IPS DF 6.9 (cell line): ENCODE measurements at regions not wholly inside any gene's neighbourhood (a gene's known extent, or its start where the extent isn't known, plus 50 kb on each side); places are given as distances from the start of the nearest gene placed in this dataset.
A peak's percentile ranks its signal among the peaks of the same experiment; 100 is the strongest.
"Not testable (repeated sequence)": the region's sequence is repeated elsewhere in the genome, so short reads cannot be mapped to it uniquely, and the experiment has no call there.

Source experiments
- DNase-seq: peaks from one replicate; pipeline ENCODE4 v3.0.0-alpha.2; 2013; ENCODE audit warnings: low read depth, low spot score
- H3K27ac ChIP-seq: one replicate; pipeline ENCODE4 v1.5.1; 2013; ENCODE audit warnings: low read length, control low read depth
- H3K27me3 ChIP-seq: 2 replicates; pipeline ENCODE4 v1.6.1; 2013; ENCODE audit warnings: mild to moderate bottlenecking, low read length; ENCODE audit not compliant: control insufficient read depth, insufficient read depth
- H3K36me3 ChIP-seq: 2 replicates; pipeline ENCODE4 v1.6.1; 2013; ENCODE audit warnings: low read length; ENCODE audit not compliant: control insufficient read depth, insufficient read depth
- H3K4me1 ChIP-seq: 2 replicates; pipeline ENCODE4 v1.6.1; 2013; ENCODE audit warnings: low read length; ENCODE audit not compliant: control insufficient read depth, insufficient read depth
- H3K4me3 ChIP-seq: 2 replicates; pipeline ENCODE4 v1.5.1; 2013; ENCODE audit warnings: mild to moderate bottlenecking, low read length
- H3K9me3 ChIP-seq: 2 replicates; pipeline ENCODE4 v1.6.1; 2013; ENCODE audit warnings: low read length, inconsistent platforms; ENCODE audit not compliant: control insufficient read depth, insufficient read depth
- WGBS: extraction: QIAGEN DNeasy Blood & Tissue Kit; methylation state at CpG from one replicate; pipeline ENCODE4 v1.1.7; 2013; ENCODE audit warnings: mixed read lengths, missing lambda C conversion rate; ENCODE audit not compliant: insufficient read length, insufficient coverage; 5-methylcytosine and 5-hydroxymethylcytosine counted together

GRCh38 chr5:20335978-20336377 is 348.0 kb upstream of the CDH18 start:
- Histone ChIP-seq H3K9me3 (no peaks in the 10 kb centered on the region), H3K27me3 (no peaks in the 10 kb centered on the region), H3K27ac (no peak overlapping the region), H3K36me3 (no peaks in the 10 kb centered on the region), H3K4me3 (no peak overlapping the region), H3K4me1 (no peaks in the 10 kb centered on the region)
- DNase-seq, result no peak
- no CpG with 5 or more reads among the region's 2 CpGs for WGBS

- H3K36me3 ChIP-seq, result no peaks in the 10 kb centered on the region
- H3K9me3 ChIP-seq, result no peaks in the 10 kb centered on the region
Measured at GRCh38 chr5:20331826-20332225, 343.8 kb upstream of the CDH18 start.

DNA sequence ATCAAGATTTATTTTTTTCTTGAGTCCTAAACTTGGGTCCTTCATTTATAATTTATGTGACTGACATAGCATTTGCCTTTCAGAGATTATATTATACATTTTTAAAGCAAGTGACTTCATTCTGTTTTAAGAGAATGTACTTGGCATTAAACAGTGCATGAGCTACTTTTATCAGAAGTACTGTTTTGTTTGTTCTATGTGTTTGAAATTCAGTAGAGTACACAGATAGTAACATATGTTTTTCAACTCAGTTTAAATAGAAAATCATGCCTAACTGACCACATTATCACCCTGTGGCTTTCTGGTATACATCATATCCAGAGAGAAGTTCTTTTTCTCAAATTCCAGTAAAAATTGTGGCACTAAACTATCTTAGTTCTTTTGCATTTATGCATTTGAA is 335.3 kb upstream of the CDH18 start:
- DNase-seq, result no peak
- no peaks in the 10 kb centered on the region for H3K4me1 ChIP-seq
- H3K9me3 ChIP-seq, result no peaks in the 10 kb centered on the region
- H3K27ac ChIP-seq, result no peak overlapping the region
- H3K4me3 ChIP-seq, result no peak overlapping the region
- H3K36me3 ChIP-seq, result no peaks in the 10 kb centered on the region
- no peaks in the 10 kb centered on the region for H3K27me3 ChIP-seq

More at GRCh38 chr5:20331826-20332225, 343.8 kb upstream of the CDH18 start:
- DNase-seq, result no peak
- Histone ChIP-seq H3K4me1 (no peaks in the 10 kb centered on the region), H3K4me3 (no peak overlapping the region), H3K27me3 (no peaks in the 10 kb centered on the region), H3K27ac (no peak overlapping the region)
- WGBS, result no CpG with 5 or more reads among the region's 1 CpG

DNA sequence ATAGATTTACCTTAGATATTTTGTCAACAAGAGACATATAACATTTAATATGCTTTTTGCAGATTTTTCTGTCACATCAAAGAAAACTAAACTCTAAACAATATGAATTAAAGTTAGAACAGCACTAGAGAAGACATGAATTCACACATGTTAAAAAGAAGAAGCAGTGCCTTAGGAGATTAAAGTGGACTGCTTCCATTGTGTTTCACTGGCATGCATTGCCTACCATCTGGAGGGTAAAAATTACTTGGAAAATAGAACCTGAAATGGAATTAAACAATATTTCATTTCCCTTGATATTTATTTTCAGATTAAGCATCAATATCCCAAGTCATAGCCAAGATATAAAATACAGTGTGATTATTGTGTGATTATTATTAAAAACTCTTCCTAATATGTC is 319.4 kb upstream of the CDH18 start:
- Histone ChIP-seq H3K4me3 (no peak overlapping the region), H3K9me3 (no peaks in the 10 kb centered on the region), H3K27ac (no peak overlapping the region), H3K4me1 (no peaks in the 10 kb centered on the region), H3K36me3 (no peaks in the 10 kb centered on the region), H3K27me3 (no peaks in the 10 kb centered on the region)
- no peak for DNase-seq

DNA sequence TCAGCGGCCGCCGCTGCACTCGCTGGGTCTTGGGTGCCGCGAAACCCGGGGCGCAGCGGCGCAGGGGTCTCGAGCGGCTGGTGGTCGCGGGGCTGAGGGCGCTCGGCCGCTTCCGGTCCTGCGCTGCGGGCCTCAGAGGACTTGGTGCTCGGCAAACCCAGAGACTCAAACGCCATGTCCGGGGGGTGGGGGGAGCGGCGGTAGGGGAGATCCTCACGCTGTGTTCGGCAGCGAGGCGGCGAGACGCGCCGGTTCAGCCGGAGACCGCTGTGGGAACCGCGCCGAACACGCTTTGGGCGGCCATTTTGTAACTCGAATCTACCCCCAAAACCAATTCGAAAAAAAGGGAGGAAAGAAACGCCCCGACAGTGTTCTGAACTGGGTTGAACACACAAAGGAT is 317.5 kb upstream of the CDH18 start:
- no peak for DNase-seq
- H3K36me3 ChIP-seq, result no peaks in the 10 kb centered on the region
- no peaks in the 10 kb centered on the region for H3K9me3 ChIP-seq
- H3K4me1 ChIP-seq, result no peaks in the 10 kb centered on the region
- no peak overlapping the region for H3K4me3 ChIP-seq
- no CpG with 5 or more reads among the region's 44 CpGs for WGBS
- no peaks in the 10 kb centered on the region for H3K27me3 ChIP-seq
- no peak overlapping the region for H3K27ac ChIP-seq

DNA sequence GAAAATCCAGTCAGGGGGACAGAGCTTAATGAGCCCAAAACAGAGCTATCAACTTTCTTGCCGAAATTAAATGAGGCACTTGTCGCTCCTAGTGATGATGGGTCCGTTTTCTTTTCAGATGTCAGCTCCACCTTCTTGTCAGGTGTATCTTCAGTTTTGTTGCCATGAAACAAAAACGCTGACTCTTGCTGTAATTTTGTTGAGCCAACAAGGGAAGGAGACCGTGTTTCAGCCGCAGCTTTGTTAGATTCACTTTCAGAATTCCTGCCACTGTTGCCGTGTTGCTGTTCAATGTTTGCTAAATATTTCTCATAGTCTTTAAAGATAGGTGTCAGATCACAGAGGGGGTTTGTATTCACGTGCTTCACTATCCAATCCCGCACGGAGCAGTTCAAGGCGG is 316.6 kb upstream of the CDH18 start:
- not testable (repeated sequence) for H3K27ac ChIP-seq, H3K27me3 ChIP-seq, H3K9me3 ChIP-seq, H3K4me1 ChIP-seq, H3K4me3 ChIP-seq, DNase-seq, H3K36me3 ChIP-seq
- no CpG with 5 or more reads among the region's 11 CpGs for WGBS

DNA sequence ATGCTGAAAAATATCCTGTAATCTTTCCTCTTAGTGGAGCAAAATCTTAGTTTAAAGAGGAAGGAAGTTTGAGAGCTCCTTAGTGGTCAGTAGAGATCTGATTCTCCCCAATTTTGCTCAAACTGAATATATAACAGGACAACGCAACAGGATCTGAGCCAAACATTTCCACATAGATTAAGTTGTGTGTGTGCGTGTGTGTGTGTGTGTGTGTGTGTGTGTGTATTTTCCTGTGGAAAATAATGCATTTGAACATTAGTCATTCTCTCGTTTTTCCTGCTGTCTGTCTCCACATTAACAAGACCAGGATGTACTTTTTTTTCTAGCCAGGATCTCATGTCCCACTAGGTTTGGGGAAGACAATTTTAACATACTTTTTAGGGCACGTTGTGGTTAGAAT is 312.1 kb upstream of the CDH18 start:
- Histone ChIP-seq H3K4me1 (no peaks in the 10 kb centered on the region), H3K4me3 (no peak overlapping the region), H3K27me3 (no peaks in the 10 kb centered on the region), H3K9me3 (no peaks in the 10 kb centered on the region), H3K36me3 (no peaks in the 10 kb centered on the region), H3K27ac (no peak overlapping the region)
- no CpG with 5 or more reads among the region's 4 CpGs for WGBS
- DNase-seq, result no peak

- no peaks in the 10 kb centered on the region for H3K9me3 ChIP-seq
- no peaks in the 10 kb centered on the region for H3K4me1 ChIP-seq
- H3K27me3 ChIP-seq, result no peaks in the 10 kb centered on the region
- H3K4me3 ChIP-seq, result no peak overlapping the region
- DNase-seq, result no peak
- H3K27ac ChIP-seq, result no peak overlapping the region
- no peaks in the 10 kb centered on the region for H3K36me3 ChIP-seq
Measured at GRCh38 chr5:20294696-20295095, 306.7 kb upstream of the CDH18 start.

DNA sequence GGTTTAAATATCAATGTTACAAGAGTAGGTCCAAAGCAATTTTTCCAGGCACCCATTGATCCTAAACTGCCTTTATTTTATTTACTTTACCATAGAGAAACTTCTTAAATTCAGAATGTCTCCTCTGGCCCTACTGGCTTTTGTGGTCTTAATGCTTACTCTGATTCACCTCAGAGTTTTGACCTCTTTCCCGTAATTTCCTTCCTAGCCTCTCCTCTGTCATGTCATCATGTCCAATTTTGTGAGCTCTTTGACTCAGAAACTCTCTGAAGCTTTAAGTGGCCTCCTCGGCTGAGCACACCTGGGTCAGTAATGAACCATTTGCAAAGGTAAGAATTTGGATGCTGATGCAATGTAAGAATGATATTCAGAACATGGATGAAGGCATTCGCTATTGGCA is 303.8 kb upstream of the CDH18 start:
- no peak overlapping the region for H3K4me3 ChIP-seq
- no CpG with 5 or more reads among the region's 3 CpGs for WGBS
- H3K36me3 ChIP-seq, result no peaks in the 10 kb centered on the region
- H3K4me1 ChIP-seq, result no peaks in the 10 kb centered on the region
- no peak overlapping the region for H3K27ac ChIP-seq
- DNase-seq, result no peak
- H3K9me3 ChIP-seq, result no peaks in the 10 kb centered on the region
- H3K27me3 ChIP-seq, result no peaks in the 10 kb centered on the region

DNA sequence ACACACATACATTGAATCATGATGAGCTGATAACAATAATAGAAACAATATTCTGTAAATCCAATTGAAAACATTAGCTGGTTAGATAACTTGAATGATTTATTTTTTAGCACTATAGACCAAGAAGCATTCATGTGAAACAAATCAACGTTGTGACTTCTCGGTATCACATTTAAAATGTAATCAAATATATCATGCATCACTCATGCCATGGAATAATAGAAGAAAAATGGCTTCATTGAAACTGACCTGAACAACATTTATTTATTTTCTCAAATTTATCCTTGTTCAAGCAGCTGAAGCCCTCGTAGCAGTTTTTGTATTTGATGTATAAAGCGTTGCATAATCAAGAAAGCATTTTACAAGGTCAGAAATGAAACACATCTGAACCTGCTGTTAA is 299.6 kb upstream of the CDH18 start:
- DNase-seq, result no peak
- no peak overlapping the region for H3K4me3 ChIP-seq
- no peaks in the 10 kb centered on the region for H3K4me1 ChIP-seq
- no CpG with 5 or more reads among the region's 4 CpGs for whole genome bisulfite sequencing
- no peaks in the 10 kb centered on the region for H3K9me3 ChIP-seq
- H3K27ac ChIP-seq, result no peak overlapping the region
- no peaks in the 10 kb centered on the region for H3K36me3 ChIP-seq
- no peaks in the 10 kb centered on the region for H3K27me3 ChIP-seq

- Histone ChIP-seq H3K9me3 (no peaks in the 10 kb centered on the region), H3K27ac (no peak overlapping the region), H3K4me3 (no peak overlapping the region), H3K4me1 (no peaks in the 10 kb centered on the region), H3K36me3 (no peaks in the 10 kb centered on the region), H3K27me3 (no peaks in the 10 kb centered on the region)
- no peak for DNase-seq
Measured at GRCh38 chr5:20286512-20286911, 298.5 kb upstream of the CDH18 start.

GRCh38 chr5:20276959-20277263 is 288.9 kb upstream of the CDH18 start:
- Histone ChIP-seq H3K27me3 (no peaks in the 10 kb centered on the region), H3K4me1 (no peaks in the 10 kb centered on the region), H3K4me3 (no peak overlapping the region), H3K9me3 (no peaks in the 10 kb centered on the region), H3K36me3 (no peaks in the 10 kb centered on the region), H3K27ac (no peak overlapping the region)
- DNase-seq, result peak; percentile 18
- no CpG with 5 or more reads among the region's 5 CpGs for WGBS
